Gastroesophageal sphincter (tissue), 3 donors: ENCODE measurements at regions not wholly inside any gene's neighbourhood (a gene's known extent, or its start where the extent isn't known, plus 50 kb on each side); places are given as distances from the start of the nearest gene placed in this dataset.

ENCODE experiments used
- EP300 ChIP-seq: sonication (generic); formaldehyde crosslinking; IDR thresholded peaks from one replicate; pipeline ENCODE4 v1.6.1; 2017; ENCODE audit warnings: antibody characterized with exemption, mild to moderate bottlenecking
- POLR2A ChIP-seq, 2 donors: fragments of 450-650 bp; IDR thresholded peaks; one replicate each; pipeline ENCODE4 v1.6.1; 2017; ENCODE audit warnings: antibody characterized with exemption in 2 of 2, mild to moderate bottlenecking in 2 of 2, moderate library complexity in 1 of 2
- POLR2AphosphoS5 ChIP-seq: sonication (generic); formaldehyde crosslinking; IDR thresholded peaks from one replicate; pipeline ENCODE4 v1.6.1; 2017; ENCODE audit warnings: antibody characterized with exemption
- TF ChIP-seq, protein P1 (sequence below), 4 experiments: fragments of 200-600 bp in 2 of 4; fragments of 450-650 bp in 2 of 4; sonication (generic) in 1 of 4; IDR thresholded peaks; one replicate each; pipeline ENCODE4 v1.5.1; 2017 to 2019; ENCODE audit warnings: antibody characterized with exemption in 4 of 4, mild to moderate bottlenecking in 2 of 4, moderate library complexity in 2 of 4

GRCh38 chr5:54401515-54401914 is 54.0 kb upstream of the HSPB3 start:
- TF ChIP-seq, protein P1, sequence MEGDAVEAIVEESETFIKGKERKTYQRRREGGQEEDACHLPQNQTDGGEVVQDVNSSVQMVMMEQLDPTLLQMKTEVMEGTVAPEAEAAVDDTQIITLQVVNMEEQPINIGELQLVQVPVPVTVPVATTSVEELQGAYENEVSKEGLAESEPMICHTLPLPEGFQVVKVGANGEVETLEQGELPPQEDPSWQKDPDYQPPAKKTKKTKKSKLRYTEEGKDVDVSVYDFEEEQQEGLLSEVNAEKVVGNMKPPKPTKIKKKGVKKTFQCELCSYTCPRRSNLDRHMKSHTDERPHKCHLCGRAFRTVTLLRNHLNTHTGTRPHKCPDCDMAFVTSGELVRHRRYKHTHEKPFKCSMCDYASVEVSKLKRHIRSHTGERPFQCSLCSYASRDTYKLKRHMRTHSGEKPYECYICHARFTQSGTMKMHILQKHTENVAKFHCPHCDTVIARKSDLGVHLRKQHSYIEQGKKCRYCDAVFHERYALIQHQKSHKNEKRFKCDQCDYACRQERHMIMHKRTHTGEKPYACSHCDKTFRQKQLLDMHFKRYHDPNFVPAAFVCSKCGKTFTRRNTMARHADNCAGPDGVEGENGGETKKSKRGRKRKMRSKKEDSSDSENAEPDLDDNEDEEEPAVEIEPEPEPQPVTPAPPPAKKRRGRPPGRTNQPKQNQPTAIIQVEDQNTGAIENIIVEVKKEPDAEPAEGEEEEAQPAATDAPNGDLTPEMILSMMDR (IDR thresholded peaks at IDR 0.05), result no peak
- TF ChIP-seq POLR2A (IDR thresholded peaks at IDR 0.05) (no peak), EP300 (no peak), POLR2AphosphoS5 (no peak)
